HG02852 (cell line): ENCODE measurements at regions not wholly inside any gene's neighbourhood (a gene's known extent, or its start where the extent isn't known, plus 50 kb on each side); places are given as distances from the start of the nearest gene placed in this dataset.
A peak's percentile ranks its signal among the peaks of the same experiment; 100 is the strongest.
"Not testable (repeated sequence)": the region's sequence is repeated elsewhere in the genome, so short reads cannot be mapped to it uniquely, and the experiment has no call there.

ENCODE experiments used
- ATAC-seq: cut with Tn5 transposase; IDR thresholded peaks from one replicate; pipeline ENCODE4 v1.9.1; 2021; ENCODE audit warnings: mild to moderate bottlenecking, moderate library complexity; ENCODE audit not compliant: unreplicated experiment

DNA sequence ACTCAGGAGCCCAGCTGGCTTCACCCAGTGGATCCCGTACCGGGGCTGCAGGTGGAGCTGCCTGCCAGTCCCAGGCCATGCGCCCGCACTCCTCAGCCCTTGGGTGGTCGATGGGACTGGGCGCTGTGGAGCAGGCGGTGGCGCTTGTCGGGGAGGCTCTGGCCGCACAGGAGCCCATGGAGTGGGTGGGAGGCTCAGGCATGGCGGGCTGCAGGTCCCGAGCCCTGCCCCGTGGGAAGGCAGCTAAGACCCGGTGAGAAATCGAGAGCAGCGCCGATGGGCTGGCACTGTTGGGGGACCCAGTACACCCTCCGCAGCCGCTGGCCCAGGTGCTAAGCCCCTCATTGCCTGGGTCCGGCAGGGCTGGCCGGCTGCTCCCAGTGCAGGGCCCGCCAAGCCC is 1205.6 kb downstream of the DIAPH3 start:
- ATAC-seq: not testable (repeated sequence)

DNA sequence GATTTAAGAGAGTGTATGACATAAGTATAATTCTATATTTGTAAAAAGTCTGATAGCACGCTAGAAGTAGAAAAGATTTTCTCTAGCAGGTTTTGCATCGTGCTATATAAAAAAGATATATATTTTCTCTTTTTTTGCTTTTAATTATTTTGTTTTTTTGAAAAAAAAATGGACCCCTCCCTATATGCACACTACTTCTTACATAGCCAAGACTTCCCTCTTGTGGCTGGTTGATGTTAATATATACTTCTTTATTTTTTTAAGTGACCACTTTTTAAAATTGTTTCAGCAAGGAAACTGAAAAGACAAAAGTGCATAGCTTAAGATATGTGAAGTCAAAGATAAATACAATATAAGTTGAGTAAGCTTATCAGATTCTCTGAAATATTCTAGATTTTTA is 1202.8 kb downstream of the DIAPH3 start:
- peak; percentile 42 for ATAC-seq

DNA sequence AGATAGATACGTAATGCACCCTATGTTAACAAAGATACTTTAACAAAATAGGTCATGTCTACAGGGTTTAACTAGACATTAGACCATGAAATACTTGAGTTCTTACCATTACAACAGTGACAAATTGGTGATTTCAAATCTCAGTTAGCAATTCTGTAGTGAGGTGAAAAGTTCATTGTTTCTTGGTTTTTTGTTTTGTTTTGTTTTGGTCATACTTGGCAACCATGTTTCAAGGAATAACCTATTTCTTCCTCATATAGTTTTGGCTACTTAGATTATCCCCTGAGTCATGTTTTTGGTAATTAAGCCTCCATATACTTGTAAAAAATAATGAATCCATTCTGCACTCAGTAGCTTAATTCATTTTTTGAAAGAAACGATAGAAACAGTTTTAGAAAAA is 1200.4 kb downstream of the DIAPH3 start:
- no peak for ATAC-seq

DNA sequence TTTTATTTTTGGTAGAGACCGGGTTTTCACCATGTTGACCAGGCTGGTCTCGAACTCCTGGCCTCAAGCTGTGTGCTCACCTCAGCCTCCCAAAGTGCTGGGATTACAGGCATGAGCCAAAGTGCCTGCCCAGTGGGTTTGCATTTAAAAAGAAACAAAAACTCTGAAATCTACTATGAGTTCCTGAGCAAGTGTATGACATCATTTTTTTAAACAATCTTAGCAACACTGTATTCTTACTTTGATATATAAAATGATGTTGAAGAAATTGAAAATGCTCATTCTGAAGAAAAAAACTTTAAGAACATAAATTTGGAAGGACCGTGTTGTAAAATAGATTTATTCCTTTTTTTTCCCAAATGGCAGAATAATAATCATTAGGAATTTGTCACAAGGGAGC is 1199.7 kb downstream of the DIAPH3 start:
- no peak for ATAC-seq

DNA sequence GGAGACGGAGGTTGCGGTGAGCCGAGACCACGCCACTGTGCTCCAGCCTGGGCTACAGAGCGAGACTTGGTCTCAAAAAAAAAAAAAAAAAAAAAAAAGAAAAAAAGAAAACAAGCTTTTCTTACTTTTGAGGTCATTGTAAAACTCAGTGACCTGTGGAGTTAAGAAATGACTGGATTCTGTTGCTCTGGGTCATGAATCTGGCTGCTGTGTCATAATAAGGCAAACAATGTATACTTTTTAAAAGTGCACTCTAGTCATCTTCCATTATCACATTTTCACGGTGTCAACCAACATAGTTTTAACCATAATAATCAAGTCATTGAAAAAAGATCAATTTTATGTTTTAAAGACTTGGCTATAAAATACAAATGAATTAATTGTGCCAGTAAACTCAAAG is 1186.6 kb downstream of the DIAPH3 start:
- no peak for ATAC-seq

DNA sequence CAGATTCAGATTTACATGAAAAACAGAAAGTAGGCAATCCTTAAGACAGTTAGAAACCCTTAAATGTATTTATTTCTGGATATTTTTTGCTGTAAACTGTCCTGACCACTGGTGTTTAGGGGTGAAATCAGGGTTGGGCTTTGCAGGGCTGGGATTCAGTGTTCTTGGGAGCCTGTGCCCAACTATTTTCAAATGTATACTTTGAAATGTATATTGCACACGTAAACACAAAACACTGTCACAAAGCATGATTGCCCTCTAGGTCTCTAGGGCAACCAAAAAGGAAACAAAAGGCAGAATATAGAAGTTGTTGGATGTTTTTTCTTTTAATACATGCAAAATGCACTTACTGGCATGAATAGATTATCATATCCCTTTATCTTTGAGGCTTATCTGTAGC is 1185.4 kb downstream of the DIAPH3 start:
- ATAC-seq: no peak

DNA sequence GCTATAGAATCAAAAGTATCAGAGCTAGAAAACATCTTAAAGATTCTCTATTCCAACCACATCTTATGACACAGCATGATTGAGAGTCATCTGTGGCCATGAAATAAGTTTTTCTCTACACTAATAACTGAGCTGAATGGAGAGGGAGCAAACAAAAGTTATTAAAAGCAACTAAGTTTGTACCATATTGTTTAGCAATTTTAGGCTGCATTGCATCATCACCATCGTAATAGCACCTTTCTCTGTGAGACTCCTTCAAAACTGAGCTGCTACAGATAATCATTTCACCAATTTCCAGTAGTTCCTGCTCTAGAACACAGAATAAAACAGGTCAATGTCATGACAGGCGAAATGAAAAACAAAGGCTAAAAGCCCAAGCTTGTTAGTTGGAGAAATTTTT is 1183.9 kb downstream of the DIAPH3 start:
- no peak for ATAC-seq

DNA sequence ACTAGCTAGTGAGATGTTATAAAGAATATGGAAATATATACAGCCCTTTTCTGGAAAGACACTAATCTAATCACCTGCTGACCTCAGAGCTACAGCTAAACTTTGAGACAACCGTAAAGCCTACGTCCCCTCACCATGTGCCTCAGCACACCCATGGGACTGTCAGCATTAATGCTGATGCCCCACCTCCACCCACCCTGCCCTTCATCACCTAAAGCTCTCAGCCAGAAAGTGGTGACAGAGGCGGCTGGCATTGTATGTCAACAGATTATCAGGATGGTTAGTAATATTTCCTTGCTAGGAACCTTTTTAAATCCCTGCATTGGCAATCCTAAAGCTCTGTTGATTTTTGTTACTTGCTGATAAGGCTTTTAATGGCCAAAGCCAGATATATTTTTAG is 1177.9 kb downstream of the DIAPH3 start:
- no peak for ATAC-seq

DNA sequence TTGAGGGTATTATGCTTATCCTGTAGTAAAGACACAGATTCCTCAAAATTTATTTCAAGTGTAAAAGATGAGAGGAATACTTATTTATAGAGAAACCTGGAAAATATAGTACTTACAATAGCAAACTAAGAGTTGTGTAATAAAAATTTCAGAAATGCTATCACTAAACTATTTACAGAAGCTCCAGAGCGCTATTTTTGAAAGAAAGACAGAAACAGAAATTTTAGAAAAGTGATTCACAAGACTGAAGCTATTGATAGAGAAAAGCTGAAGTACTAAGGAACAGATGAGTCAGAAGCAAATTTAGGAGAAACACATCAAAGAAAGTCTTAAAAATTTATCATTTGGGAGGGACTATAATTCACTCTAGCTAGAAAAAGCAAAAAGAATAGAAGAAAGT is 1174.2 kb downstream of the DIAPH3 start:
- no peak for ATAC-seq

DNA sequence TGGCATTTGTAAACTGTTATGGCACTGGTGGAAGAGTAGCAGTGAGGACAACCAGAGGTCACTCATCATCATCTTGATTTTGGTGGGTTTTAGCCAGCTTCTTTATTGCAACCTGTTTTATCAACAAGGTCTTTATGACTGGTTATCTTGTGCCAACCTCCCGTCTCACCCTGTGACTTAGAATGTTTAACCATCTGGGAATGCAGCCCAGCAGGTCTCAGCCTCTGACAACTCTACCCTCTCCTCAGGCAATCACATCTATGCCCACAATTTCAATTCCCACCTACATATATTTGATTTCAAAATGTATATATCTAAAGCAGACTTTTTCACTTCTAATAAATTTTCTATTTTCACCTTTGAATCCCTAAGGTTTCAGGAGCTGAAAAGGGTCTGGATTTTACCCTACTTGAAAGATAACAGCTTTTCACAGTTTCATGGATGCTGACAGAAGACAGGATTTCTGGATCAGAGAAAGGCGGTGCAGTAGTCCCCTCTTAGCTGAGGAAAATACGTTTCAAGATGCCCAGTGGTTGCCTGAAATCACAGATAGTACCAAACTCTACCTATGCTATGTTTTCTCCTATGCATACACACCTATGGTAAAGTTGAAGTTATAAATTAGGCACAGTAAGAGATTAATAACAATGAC is 1171.8 kb downstream of the DIAPH3 start:
- peak; percentile 22 for ATAC-seq

DNA sequence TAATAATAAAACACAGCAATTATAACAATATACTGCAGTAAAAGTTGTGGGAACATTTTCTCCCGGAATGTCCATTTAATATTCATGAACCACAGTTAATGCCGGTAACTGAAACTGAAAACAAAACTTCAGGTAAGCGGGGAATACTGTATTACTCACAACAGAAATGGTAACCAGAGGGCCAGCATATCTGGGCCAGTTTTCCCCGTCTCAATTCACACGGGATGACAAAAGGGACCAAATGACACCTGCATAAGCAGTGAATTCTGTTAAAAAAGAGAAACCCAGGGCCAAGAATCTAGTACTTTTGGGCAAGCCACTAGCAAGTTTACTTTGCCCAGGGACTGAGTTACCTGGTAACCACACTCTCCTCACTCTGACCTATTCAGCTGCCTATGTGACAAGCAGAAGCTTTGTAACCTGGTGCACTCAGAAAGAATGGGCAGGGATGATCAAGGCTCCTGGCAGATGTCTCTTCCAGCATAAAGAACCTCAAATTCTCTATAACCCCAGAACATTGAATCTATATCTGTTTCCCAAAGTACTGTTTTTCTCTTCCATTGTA is 1171.2 kb downstream of the DIAPH3 start:
- peak; percentile 71 for ATAC-seq

DNA sequence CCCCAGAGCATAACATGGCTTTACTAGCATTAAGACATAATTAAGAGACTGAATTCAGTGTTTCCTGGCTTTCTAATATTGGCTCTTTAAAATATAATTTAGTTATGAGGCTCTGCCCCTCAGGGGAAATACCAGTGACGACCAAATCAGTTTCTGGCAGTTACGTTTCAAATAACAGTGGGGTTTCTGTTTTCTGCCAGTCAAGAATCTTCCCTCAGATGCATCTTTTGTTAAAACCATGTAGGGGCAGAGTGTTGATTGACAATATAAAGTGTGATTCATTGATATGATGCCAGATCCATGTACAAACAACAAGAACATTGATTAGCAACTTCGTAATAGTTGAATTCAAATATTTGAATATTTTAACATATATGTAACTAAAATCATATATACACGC is 1169.7 kb downstream of the DIAPH3 start:
- no peak for ATAC-seq

DNA sequence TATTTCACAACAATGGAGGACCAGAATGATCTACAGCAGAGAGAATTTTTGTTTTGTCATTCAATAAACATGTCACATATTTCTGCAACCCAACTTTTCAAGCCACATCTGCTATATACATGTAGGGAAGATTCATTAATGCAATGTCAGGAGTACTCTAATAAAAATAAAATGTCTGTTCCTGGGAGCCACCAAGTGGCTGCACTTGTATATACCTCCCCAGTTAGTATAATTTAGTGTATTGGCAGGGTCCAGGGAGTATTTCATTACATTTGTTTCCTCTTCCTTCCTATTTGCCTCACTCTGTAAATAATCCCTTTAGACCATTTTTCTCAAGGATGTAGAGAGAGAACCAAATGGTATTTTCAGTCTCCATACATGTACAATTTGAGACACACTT is 1169.0 kb downstream of the DIAPH3 start:
- ATAC-seq: no peak

DNA sequence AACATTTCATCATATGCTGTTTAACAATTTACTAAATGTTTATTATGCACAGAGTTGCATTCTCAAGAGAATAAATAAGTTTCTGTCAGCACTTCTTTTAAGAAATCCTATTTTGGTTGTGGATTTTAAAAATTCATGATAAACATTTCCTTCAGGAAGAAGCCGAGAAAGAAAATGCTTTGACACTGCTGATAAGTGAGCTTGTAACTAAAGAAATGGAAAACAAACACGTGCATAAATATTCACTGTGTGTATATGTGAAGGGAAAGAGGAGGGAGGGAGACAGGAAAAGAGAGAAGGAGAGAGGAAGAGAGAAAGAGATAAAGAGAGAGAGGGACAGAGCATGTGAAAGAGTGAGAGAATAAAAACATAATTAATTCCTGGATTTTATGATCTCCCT is 1165.0 kb downstream of the DIAPH3 start:
- no peak for ATAC-seq

DNA sequence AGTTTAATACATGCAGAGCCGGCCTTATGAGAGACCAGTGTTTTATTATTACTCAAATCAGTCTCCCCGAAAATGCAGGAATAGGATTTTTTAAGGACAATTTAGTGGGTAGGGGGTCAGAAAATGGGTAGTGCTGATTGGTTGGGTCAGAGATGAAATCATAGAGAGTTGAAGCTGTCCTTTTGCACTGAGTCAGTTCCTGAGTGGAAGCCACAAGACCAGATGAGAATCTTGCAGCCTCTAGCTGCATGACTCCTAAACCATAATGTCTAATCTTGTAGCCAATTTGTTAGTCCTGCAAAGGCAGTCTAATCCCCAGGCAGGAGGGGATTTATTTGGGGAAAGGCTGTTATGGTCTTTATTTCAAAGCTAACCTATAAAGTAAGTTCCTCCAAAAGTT is 1163.9 kb downstream of the DIAPH3 start:
- no peak for ATAC-seq

DNA sequence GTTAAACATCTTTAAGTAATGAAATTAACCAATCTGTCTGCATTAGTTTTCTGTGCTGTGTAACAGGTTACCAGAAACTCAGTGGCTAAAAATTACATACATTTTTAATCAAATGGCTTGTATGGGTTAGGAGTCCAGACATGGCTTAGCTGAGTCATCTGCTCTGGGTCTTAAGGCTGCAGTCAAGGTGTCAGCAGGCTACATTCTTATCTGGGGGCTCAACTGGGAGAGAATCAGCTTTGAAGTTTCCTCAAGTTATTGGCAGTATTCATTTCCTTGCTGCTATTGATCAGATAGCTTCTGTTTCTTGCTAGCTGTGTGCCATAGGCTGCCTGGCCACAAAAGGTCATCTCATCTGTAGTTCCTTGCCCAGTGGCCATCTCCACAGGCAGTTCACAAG is 1163.0 kb downstream of the DIAPH3 start:
- ATAC-seq: no peak

DNA sequence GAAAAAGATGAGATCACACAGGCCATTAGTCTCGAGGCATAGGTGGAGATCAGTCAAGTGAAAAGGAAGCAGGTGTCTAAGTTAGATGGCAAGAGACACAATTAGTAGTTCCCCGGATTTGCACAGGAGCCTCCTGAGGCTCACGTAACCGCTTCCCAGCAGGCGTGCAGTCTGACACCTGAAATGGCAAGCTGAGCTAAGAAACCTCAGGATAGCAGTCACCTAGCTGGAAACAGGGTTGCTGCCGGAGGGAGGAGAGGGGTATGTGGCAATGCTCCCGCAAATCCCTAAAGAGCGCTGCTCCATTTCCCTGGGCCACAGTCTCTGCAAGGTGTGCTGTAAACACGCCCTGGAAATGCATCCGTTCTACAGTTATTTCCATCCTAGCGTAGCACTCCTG is 1151.0 kb downstream of the DIAPH3 start:
- ATAC-seq: no peak

DNA sequence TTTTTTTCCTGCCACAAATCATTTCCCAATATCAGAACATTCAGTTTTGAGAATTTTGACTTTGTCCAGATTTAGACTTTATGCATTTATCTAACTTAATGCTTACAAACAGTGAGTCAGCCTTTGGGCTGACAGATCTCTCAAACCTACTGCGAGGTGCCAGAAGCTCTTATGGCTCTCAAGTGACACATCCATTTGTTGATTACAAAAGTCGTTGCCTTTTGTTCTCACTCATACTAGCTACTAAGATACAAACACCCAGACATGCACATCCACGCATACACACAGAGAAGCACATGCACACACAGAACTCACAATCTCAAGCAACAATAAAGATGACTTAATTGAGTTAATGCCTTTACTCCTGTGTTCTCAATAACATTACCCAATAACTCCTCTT is 1147.5 kb downstream of the DIAPH3 start:
- no peak for ATAC-seq

DNA sequence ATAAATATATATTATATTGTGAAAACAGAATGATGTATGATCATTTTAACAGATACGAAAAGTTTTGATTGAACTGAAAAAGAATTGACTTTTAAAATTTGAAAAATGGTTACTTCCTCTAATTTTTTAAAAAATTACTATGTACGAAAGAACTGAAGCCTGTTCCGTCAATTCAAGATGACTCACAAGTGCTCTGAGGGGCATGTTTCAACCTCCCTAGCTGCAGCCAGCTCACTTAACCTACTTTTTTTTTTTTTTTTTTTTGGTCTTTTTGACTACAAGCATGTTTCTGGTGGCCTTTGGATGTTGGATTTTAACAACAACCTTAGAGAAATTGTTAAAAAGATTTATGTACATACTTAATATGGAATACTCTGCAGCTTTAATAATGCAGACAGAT is 1139.3 kb downstream of the DIAPH3 start:
- ATAC-seq: no peak

DNA sequence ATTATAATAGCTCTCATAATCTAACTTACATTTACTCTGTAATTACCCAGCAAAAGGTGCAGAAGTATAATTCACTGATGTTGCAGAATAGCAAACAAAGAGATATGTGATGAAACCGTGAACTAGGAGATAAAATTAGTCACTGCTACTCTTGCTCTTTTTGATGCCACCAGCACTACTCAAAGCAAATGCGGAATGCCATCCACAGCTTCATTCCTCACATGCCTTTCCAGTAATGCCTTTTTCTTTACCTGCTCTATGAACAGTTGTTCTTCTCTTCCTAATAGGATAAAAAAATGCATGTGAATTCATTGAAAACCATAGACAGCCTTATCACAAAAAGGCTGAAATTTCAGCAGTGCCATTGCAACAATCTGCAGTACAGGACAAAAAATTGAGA is 1129.5 kb downstream of the DIAPH3 start:
- ATAC-seq: no peak

DNA sequence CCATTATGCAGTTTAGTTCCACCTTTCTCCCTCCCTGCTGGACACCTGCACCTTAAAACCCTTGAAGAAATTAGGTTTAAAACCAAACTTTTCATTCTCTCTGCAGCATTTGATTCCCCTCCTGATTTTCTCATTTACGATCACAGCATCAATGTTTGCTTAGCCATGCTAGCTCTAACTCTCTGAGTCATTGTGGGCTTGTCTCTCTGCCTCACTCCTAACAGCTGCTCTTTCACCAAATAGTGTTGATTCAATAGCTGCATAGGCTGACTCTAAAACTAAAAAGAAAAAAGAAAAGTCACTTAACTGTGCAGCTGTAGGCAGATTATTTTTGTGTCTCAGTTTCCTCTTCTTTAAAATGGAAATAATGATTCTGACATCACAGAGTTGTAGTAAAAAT is 1124.9 kb downstream of the DIAPH3 start:
- no peak for ATAC-seq

DNA sequence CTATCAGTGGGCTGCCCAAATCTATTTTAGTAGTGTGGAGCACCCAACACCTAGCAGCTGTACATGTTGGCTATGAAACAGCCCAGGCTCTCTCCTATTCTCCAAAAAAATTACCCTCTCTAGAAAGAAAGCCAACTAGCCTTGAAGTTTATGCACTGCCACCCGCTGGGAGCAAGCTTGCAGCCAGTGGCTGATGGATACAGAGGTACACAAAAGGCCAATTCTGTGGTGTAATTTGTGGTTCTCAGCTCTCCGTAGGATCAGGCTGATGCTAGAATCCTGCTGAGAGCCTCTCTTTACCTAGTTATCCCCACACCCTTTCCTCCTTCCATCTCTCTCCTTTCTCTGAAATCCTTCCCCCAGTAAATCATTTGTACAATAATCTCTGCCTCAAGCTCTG is 1120.7 kb downstream of the DIAPH3 start:
- no peak for ATAC-seq

DNA sequence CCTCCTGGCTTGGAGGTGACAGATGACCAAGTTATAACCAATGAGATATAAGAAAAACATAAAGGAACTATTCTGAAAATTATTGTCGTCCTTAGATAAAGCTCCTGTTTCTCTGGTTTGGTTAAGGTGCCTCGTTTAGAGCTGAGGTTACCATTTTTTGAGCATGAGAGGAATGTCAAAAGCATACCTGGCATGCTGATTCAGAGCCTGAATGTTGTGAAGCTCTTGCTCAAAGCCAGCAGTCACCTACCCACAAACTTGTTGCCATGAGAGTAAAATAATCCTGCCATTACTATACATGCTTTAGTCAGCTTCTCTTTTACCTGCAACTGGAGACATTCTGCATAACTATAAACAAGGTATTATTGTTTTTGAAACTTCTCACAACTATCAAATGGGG is 1116.2 kb downstream of the DIAPH3 start:
- ATAC-seq: no peak
